A673 (cell line): ENCODE measurements at regions not wholly inside any gene's neighbourhood (a gene's known extent, or its start where the extent isn't known, plus 50 kb on each side); places are given as distances from the start of the nearest gene placed in this dataset.

Source experiments
- CTCF ChIP-seq: fragments of 300-800, 200-600 bp; sonication (generic); conservative IDR thresholded peaks from 2 replicates; pipeline ENCODE4 v1.5.1; 2017; ENCODE audit warnings: low read depth, mild to moderate bottlenecking, antibody characterized with exemption, low read length, moderate library complexity, mixed read lengths
- EZH2 ChIP-seq: fragments of 200-600 bp; sonication (generic); IDR thresholded peaks from 2 replicates; pipeline ENCODE4 v1.6.1; 2017; ENCODE audit warnings: borderline replicate concordance, low read depth, mild to moderate bottlenecking, mixed read lengths, antibody characterized with exemption, low read length; ENCODE audit not compliant: poor library complexity, severe bottlenecking

GRCh38 chr3:153029350-153029749 lies 132.7 kb upstream of the RAP2B start:
- no peak for TF ChIP-seq CTCF
- no peak for TF ChIP-seq EZH2
